Nephron (organoid): ENCODE measurements at regions not wholly inside any gene's neighbourhood (a gene's known extent, or its start where the extent isn't known, plus 50 kb on each side); places are given as distances from the start of the nearest gene placed in this dataset.

Experiments
- H3K27ac Mint-ChIP-seq, 3 experiments: 2 replicates each; pipeline ENCODE4 v1.8.0; 2020; ENCODE audit warnings: mixed read lengths in 3 of 3, mild to moderate bottlenecking in 2 of 3, moderate library complexity in 1 of 3
- H3K27me3 Mint-ChIP-seq: 2 replicates; pipeline ENCODE4 v1.8.0; 2021; ENCODE audit warnings: low read depth, mild to moderate bottlenecking, moderate library complexity, mixed read lengths
- H3K36me3 Mint-ChIP-seq: 2 replicates; pipeline ENCODE4 v1.8.0; 2020; ENCODE audit warnings: low read depth, mixed read lengths
- H3K4me1 Mint-ChIP-seq: 2 replicates; pipeline ENCODE4 v1.8.0; 2020; ENCODE audit warnings: mixed read lengths
- H3K4me3 Mint-ChIP-seq, 3 experiments: 2 replicates each; pipeline ENCODE4 v1.8.0; 2020; ENCODE audit warnings: mild to moderate bottlenecking in 3 of 3, mixed read lengths in 3 of 3, moderate library complexity in 2 of 3
- H3K9me3 Mint-ChIP-seq: 2 replicates; pipeline ENCODE4 v1.8.0; 2020; ENCODE audit warnings: mixed read lengths
- TF ChIP-seq, protein P1 (sequence below), 3 experiments: fragments of 200-600 bp; sonication (generic); IDR thresholded peaks; one replicate each; pipeline ENCODE4 v1.5.0; 2021; ENCODE audit warnings: antibody characterized with exemption in 3 of 3; ENCODE audit not compliant: unreplicated experiment in 3 of 3

DNA sequence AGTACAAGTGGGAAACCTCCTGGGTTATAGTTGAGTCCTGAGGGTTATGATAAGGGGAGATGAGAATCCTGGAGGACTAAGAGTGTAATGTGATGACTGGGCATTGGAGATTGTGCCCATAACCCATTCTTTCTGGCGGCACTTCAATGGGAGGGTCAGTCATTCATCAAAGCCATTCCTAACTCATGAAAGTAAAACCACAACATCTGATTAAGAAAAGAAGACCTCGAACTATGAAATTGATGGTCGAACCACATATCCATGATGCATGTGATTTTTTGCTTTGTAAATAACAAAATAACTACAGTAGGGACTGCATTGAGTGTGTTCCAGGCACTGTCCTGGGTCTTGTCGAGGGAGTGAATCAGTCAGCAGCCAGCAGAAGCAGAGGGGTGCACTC, 215.1 kb downstream of the SHQ1 start:
- H3K27me3 Mint-ChIP-seq = peaks cover 22% of the 10 kb centered on the region

DNA sequence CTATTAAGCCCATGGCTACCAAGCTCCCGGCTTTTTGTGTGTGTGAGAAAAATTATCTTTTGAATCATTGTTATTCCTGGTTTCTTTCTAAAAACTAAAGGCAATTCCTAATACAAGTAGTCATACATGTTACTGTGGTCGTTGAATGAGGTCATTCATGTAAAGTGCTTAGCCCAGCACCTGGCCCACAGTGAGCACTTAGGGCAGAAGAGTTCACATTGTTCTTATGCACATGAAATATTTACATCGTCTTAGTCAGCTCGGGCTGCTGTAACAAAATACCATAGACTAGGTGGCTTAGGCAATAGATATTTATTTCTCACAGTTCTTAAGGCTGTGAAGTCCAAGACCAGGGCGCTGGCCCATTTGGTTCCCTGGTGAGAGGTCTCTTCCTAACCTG, 216.1 kb downstream of the SHQ1 start:
- no peak overlapping the region for H3K27ac Mint-ChIP-seq
- no peaks in the 10 kb centered on the region for H3K36me3 Mint-ChIP-seq

More for the DNA sequence above, 215.1 kb downstream of the SHQ1 start:
- Mint-ChIP-seq H3K4me1 (peaks cover 24% of the 10 kb centered on the region), H3K4me3 (no peak overlapping the region), H3K9me3 (peaks cover 3% of the 10 kb centered on the region), H3K27ac (no peak overlapping the region), H3K36me3 (no peaks in the 10 kb centered on the region)
- TF ChIP-seq, protein P1, sequence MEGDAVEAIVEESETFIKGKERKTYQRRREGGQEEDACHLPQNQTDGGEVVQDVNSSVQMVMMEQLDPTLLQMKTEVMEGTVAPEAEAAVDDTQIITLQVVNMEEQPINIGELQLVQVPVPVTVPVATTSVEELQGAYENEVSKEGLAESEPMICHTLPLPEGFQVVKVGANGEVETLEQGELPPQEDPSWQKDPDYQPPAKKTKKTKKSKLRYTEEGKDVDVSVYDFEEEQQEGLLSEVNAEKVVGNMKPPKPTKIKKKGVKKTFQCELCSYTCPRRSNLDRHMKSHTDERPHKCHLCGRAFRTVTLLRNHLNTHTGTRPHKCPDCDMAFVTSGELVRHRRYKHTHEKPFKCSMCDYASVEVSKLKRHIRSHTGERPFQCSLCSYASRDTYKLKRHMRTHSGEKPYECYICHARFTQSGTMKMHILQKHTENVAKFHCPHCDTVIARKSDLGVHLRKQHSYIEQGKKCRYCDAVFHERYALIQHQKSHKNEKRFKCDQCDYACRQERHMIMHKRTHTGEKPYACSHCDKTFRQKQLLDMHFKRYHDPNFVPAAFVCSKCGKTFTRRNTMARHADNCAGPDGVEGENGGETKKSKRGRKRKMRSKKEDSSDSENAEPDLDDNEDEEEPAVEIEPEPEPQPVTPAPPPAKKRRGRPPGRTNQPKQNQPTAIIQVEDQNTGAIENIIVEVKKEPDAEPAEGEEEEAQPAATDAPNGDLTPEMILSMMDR (IDR thresholded peaks at IDR 0.05; ENCODE audit: unreplicated experiment in 3 of 3) = no peak

DNA sequence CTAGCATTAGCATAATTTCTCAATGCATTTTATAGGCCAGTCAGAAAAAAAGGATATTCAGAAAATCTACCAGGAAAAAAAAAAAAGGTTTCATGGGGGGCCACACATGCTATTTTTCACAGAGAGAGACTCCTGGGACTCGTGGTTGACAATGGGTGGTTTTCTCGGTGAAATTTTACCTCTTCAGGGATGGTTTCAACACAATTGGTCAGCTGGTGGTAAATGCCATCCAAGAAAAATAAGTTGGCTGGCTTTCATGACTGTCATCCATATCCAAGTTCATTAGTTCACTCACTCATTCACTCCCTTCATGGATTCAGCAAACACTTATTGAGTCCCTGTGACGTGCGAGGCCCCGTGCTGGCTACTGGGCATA, 217.3 kb downstream of the SHQ1 start:
- Mint-ChIP-seq H3K4me3 (no peak overlapping the region), H3K9me3 (peaks cover 3% of the 10 kb centered on the region), H3K36me3 (no peaks in the 10 kb centered on the region), H3K27me3 (peaks cover 10% of the 10 kb centered on the region), H3K27ac (no peak overlapping the region), H3K4me1 (peaks cover 19% of the 10 kb centered on the region)
- TF ChIP-seq, protein P1 (IDR thresholded peaks at IDR 0.05; ENCODE audit: unreplicated experiment in 3 of 3) = no peak

More for the DNA sequence above, 216.1 kb downstream of the SHQ1 start:
- TF ChIP-seq, protein P1 (IDR thresholded peaks at IDR 0.05; ENCODE audit: unreplicated experiment in 3 of 3) = no peak
- Mint-ChIP-seq H3K9me3 (peaks cover 3% of the 10 kb centered on the region), H3K4me1 (peaks cover 19% of the 10 kb centered on the region), H3K4me3 (no peak overlapping the region), H3K27me3 (peaks cover 16% of the 10 kb centered on the region)

DNA sequence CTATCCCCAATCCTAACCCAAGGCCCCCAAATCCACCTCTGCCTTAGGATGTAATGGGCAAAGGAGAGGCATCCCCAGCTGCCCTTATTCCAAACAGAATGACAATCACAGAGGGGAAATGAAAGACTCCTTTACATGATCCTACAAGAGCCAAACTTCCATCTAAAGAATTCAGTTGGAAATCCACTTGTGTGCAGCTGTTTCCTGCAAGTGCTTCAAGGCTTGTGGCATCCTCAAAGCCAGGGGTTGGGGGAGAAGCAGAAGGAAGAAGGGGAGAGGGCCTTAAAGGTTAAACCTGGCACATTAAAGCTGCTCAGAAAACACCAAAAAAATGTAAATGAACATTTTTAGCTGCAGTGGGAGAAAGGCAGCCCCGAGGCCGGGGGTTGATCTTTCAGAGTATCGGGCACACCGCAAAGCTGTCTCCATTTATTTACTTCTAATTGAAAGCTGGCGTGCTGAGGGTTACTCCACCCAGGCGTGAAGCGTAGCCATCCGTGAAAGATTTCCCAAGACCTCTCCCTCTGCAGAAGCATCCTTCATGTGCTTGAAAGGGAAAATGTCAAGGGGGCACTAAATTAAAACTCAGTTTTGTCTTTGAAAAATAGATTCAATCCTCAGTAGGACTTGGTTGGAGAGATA, 217.8 kb downstream of the SHQ1 start:
- Mint-ChIP-seq H3K9me3 (peaks cover 1% of the 10 kb centered on the region), H3K36me3 (no peaks in the 10 kb centered on the region), H3K4me1 (peaks cover 19% of the 10 kb centered on the region), H3K4me3 (no peak overlapping the region), H3K27me3 (peaks cover 10% of the 10 kb centered on the region), H3K27ac (no peak overlapping the region)
- TF ChIP-seq, protein P1 (IDR thresholded peaks at IDR 0.05; ENCODE audit: unreplicated experiment in 3 of 3) = no peak

DNA sequence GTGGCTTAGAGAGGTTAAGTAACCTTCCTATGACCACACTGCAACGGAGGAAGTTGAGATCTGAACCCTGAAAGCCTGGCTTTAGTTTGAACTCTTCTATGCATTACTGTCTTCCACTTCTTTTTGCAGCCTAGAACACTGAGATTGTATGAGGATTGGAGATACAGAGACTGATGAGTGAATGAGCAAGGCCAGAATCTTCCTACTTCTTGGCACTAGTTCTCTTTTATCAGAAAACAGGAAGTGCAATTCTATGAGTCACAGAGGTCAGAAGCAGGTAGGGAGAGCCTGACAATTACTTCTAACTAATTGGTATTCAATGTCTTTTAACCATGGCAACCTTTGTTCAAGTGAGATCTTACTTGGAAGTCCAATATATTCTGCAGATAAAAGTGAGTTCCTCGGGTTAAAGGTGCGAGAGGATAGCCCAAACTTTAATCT, 219.0 kb downstream of the SHQ1 start:
- H3K27me3 Mint-ChIP-seq = peaks cover 8% of the 10 kb centered on the region
- peaks cover 19% of the 10 kb centered on the region for H3K4me1 Mint-ChIP-seq
- no peaks in the 10 kb centered on the region for H3K9me3 Mint-ChIP-seq
- TF ChIP-seq, protein P1 (IDR thresholded peaks at IDR 0.05; ENCODE audit: unreplicated experiment in 3 of 3) = no peak
- no peaks in the 10 kb centered on the region for H3K36me3 Mint-ChIP-seq
- H3K4me3 Mint-ChIP-seq = no peak overlapping the region
- H3K27ac Mint-ChIP-seq = no peak overlapping the region

DNA sequence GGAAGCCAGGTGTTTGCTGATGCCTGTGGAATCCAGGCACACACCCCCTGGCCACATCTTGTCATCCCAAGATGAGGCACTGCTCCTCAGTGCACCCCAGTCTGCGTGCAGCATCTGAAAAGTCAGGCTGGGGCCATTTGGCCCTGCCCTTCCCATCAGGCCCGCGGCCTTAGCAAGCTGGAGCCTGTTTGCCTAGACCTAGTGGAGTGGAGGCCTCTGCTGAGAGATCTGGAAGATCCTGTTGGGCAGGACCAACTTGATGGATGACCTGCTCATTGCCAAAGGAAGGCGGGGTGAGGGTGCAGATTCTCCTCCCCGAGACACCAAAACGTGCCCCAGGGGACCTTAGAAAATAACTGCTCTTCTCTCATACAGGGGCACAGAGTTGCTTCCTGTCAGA, 220.2 kb downstream of the SHQ1 start:
- no peaks in the 10 kb centered on the region for H3K36me3 Mint-ChIP-seq
- TF ChIP-seq, protein P1 (IDR thresholded peaks at IDR 0.05; ENCODE audit: unreplicated experiment in 3 of 3) = no peak
- H3K27ac Mint-ChIP-seq = no peak overlapping the region
- H3K4me1 Mint-ChIP-seq = peaks cover 19% of the 10 kb centered on the region
- H3K4me3 Mint-ChIP-seq = no peak overlapping the region
- H3K9me3 Mint-ChIP-seq = no peaks in the 10 kb centered on the region
- peaks cover 5% of the 10 kb centered on the region for H3K27me3 Mint-ChIP-seq
